ENCODE measurements at regions not wholly inside any gene's neighbourhood (a gene's known extent, or its start where the extent isn't known, plus 50 kb on each side); places are given as distances from the start of the nearest gene placed in this dataset.
A peak's percentile ranks its signal among the peaks of the same experiment; 100 is the strongest.

- BruUV-seq (replicated peaks) = no TSS peak
- DNase-seq (ENCODE audit: low spot score) = no peak
- Histone ChIP-seq H3K27me3 (replicated peaks; ENCODE audit: insufficient read depth, low read depth, low read length, poor library complexity) (no peaks in the 10 kb centered on the region), H3K4me1 (ENCODE audit: insufficient read depth, low read length, poor library complexity, severe bottlenecking) (no peaks in the 10 kb centered on the region), H3K4me3 (ENCODE audit: low read depth, low read length, poor library complexity, severe bottlenecking) (no peak overlapping the region), H3K36me3 (ENCODE audit: insufficient read depth, low read length, poor library complexity, severe bottlenecking) (no peaks in the 10 kb centered on the region), H3K27ac (ENCODE audit: low read depth, low read length, poor library complexity, severe bottlenecking) (no peak overlapping the region), H3K9me3 (ENCODE audit: low read depth, low read length, poor library complexity, severe bottlenecking) (no peaks in the 10 kb centered on the region)
- ChIA-PET POLR2A (ENCODE audit: low non-redundant PET) (no interaction called here), CTCF (no interaction called here)
- no peak for TF ChIP-seq EZH2 (IDR thresholded peaks at IDR 0.05; ENCODE audit: borderline replicate concordance, low read depth, low read length, poor library complexity, severe bottlenecking)
- no peak for TF ChIP-seq CTCF (conservative IDR thresholded peaks at IDR 0.05; ENCODE audit: low read depth, low read length)
- intact Hi-C loops (cut with micrococcal nuclease; ENCODE audit: unreplicated experiment) = no loop called here
Measured at GRCh38 chr13:59182241-59182640, 981.5 kb downstream of the DIAPH3 start.

- CTCF ChIA-PET = no interaction called here
- intact Hi-C loops (cut with micrococcal nuclease; ENCODE audit: unreplicated experiment) = no loop called here
Measured at GRCh38 chr13:59197397-59197796, 966.3 kb downstream of the DIAPH3 start.

GRCh38 chr13:59201841-59202240 lies 961.9 kb downstream of the DIAPH3 start:
- Histone ChIP-seq H3K4me3 (ENCODE audit: low read depth, low read length, poor library complexity, severe bottlenecking) (no peak overlapping the region), H3K27me3 (replicated peaks; ENCODE audit: insufficient read depth, low read depth, low read length, poor library complexity) (no peaks in the 10 kb centered on the region), H3K4me1 (ENCODE audit: insufficient read depth, low read length, poor library complexity, severe bottlenecking) (peaks cover 4% of the 10 kb centered on the region), H3K27ac (ENCODE audit: low read depth, low read length, poor library complexity, severe bottlenecking) (no peak overlapping the region), H3K36me3 (ENCODE audit: insufficient read depth, low read length, poor library complexity, severe bottlenecking) (no peaks in the 10 kb centered on the region), H3K9me3 (ENCODE audit: low read depth, low read length, poor library complexity, severe bottlenecking) (no peaks in the 10 kb centered on the region)
- CTCF ChIA-PET = interaction anchor here (0.6 kb wide), 1 partner anchor 36 kb away, joined by 3 read pairs; no protein-coding TSS in a partner anchor
- POLR2A ChIA-PET (ENCODE audit: low non-redundant PET) = no interaction called here
- intact Hi-C loops (cut with micrococcal nuclease; ENCODE audit: unreplicated experiment) = no loop called here
- BruUV-seq (replicated peaks) = no TSS peak
- TF ChIP-seq EZH2 (IDR thresholded peaks at IDR 0.05; ENCODE audit: borderline replicate concordance, low read depth, low read length, poor library complexity, severe bottlenecking) = no peak
- no peak for TF ChIP-seq CTCF (conservative IDR thresholded peaks at IDR 0.05; ENCODE audit: low read depth, low read length)
- DNase-seq (ENCODE audit: low spot score) = peak; percentile 9

More at GRCh38 chr13:59197397-59197796, 966.3 kb downstream of the DIAPH3 start:
- Histone ChIP-seq H3K36me3 (ENCODE audit: insufficient read depth, low read length, poor library complexity, severe bottlenecking) (no peaks in the 10 kb centered on the region), H3K4me1 (ENCODE audit: insufficient read depth, low read length, poor library complexity, severe bottlenecking) (peaks cover 4% of the 10 kb centered on the region), H3K4me3 (ENCODE audit: low read depth, low read length, poor library complexity, severe bottlenecking) (no peak overlapping the region), H3K27ac (ENCODE audit: low read depth, low read length, poor library complexity, severe bottlenecking) (no peak overlapping the region), H3K27me3 (replicated peaks; ENCODE audit: insufficient read depth, low read depth, low read length, poor library complexity) (no peaks in the 10 kb centered on the region), H3K9me3 (ENCODE audit: low read depth, low read length, poor library complexity, severe bottlenecking) (no peaks in the 10 kb centered on the region)
- POLR2A ChIA-PET (ENCODE audit: low non-redundant PET) = no interaction called here
- no peak for DNase-seq (ENCODE audit: low spot score)
- no TSS peak for BruUV-seq (replicated peaks)
- no peak for TF ChIP-seq CTCF (conservative IDR thresholded peaks at IDR 0.05; ENCODE audit: low read depth, low read length)
- no peak for TF ChIP-seq EZH2 (IDR thresholded peaks at IDR 0.05; ENCODE audit: borderline replicate concordance, low read depth, low read length, poor library complexity, severe bottlenecking)

All from A673 (cell line).